SK-N-MC (cell line): ENCODE measurements at regions not wholly inside any gene's neighbourhood (a gene's known extent, or its start where the extent isn't known, plus 50 kb on each side); places are given as distances from the start of the nearest gene placed in this dataset.

ENCODE experiments used
- EZH2 ChIP-seq: fragments of 200-600 bp; sonication (generic); IDR thresholded peaks from one replicate; pipeline ENCODE4 v1.6.1; 2017; ENCODE audit warnings: antibody characterized with exemption
- FOXP2 ChIP-seq: optimal IDR thresholded peaks from 2 replicates; pipeline ENCODE3; 2011; ENCODE audit warnings: mild to moderate bottlenecking, moderate library complexity; ENCODE audit not compliant: insufficient read depth; ENCODE audit errors: extremely low read length, control extremely low read depth
- POLR2AphosphoS5 ChIP-seq: IDR thresholded peaks from 2 replicates; pipeline ENCODE4 v1.6.1; 2012; ENCODE audit warnings: mild to moderate bottlenecking, low read depth, low read length, borderline replicate concordance

- no peak for TF ChIP-seq EZH2
- no peak for TF ChIP-seq POLR2AphosphoS5
- no peak for TF ChIP-seq FOXP2
Observed at GRCh38 chr6:140485740-140486449, 1111.4 kb upstream of the CITED2 start.
